ENCODE measurements at regions not wholly inside any gene's neighbourhood (a gene's known extent, or its start where the extent isn't known, plus 50 kb on each side); places are given as distances from the start of the nearest gene placed in this dataset.

GRCh38 chr4:155571184-155571944, 95.3 kb upstream of the GUCY1A1 start:
- no peak for DNase-seq (ENCODE audit: low spot score in 2 of 2)
- H3K4me1 ChIP-seq, result no peaks in the 10 kb centered on the region
- no peaks in the 10 kb centered on the region for H3K9me3 ChIP-seq
- TF ChIP-seq EP300 (IDR thresholded peaks at IDR 0.05) (no peak), POLR2A (IDR thresholded peaks at IDR 0.05) (no peak), POLR2AphosphoS5 (IDR thresholded peaks at IDR 0.05) (no peak), CTCF (IDR thresholded peaks at IDR 0.05) (no peak)
- H3K36me3 ChIP-seq, result no peaks in the 10 kb centered on the region
- H3K4me3 ChIP-seq, result no peak overlapping the region
- H3K27ac ChIP-seq, result no peak overlapping the region
- WGBS, result 78% methylated on average over 1 of the region's 1 CpG
- H3K27me3 ChIP-seq, result no peaks in the 10 kb centered on the region

- TF ChIP-seq POLR2A (IDR thresholded peaks at IDR 0.05) (no peak), POLR2AphosphoS5 (IDR thresholded peaks at IDR 0.05) (no peak), CTCF (IDR thresholded peaks at IDR 0.05) (no peak), EP300 (IDR thresholded peaks at IDR 0.05) (no peak)
- Histone ChIP-seq H3K36me3 (no peaks in the 10 kb centered on the region), H3K9me3 (no peaks in the 10 kb centered on the region), H3K4me3 (no peak overlapping the region), H3K4me1 (no peaks in the 10 kb centered on the region), H3K27me3 (no peaks in the 10 kb centered on the region), H3K27ac (no peak overlapping the region)
- WGBS, result 76% methylated on average over 2 of the region's 2 CpGs
- DNase-seq (ENCODE audit: low spot score in 2 of 2), result no peak
Observed at GRCh38 chr4:155570661-155571060, 96.0 kb upstream of the GUCY1A1 start.

- Histone ChIP-seq H3K4me1 (no peaks in the 10 kb centered on the region), H3K4me3 (no peak overlapping the region), H3K9me3 (no peaks in the 10 kb centered on the region), H3K27ac (no peak overlapping the region), H3K27me3 (no peaks in the 10 kb centered on the region), H3K36me3 (no peaks in the 10 kb centered on the region)
- no peak for TF ChIP-seq POLR2A (IDR thresholded peaks at IDR 0.05)
- TF ChIP-seq EP300 (IDR thresholded peaks at IDR 0.05), result no peak
- no peak for TF ChIP-seq CTCF (IDR thresholded peaks at IDR 0.05)
- TF ChIP-seq POLR2AphosphoS5 (IDR thresholded peaks at IDR 0.05), result no peak
- DNase-seq (ENCODE audit: low spot score in 2 of 2), result no peak
- WGBS, result 70% methylated on average over 4 of the region's 4 CpGs
Observed at GRCh38 chr4:155569960-155570515, 96.6 kb upstream of the GUCY1A1 start.

GRCh38 chr4:155569471-155569870, 97.2 kb upstream of the GUCY1A1 start:
- Histone ChIP-seq H3K36me3 (no peaks in the 10 kb centered on the region), H3K27ac (no peak overlapping the region), H3K4me3 (no peak overlapping the region), H3K4me1 (no peaks in the 10 kb centered on the region), H3K27me3 (no peaks in the 10 kb centered on the region), H3K9me3 (no peaks in the 10 kb centered on the region)
- no peak for DNase-seq (ENCODE audit: low spot score in 2 of 2)
- TF ChIP-seq POLR2A (IDR thresholded peaks at IDR 0.05), result no peak
- TF ChIP-seq EP300 (IDR thresholded peaks at IDR 0.05), result no peak
- no peak for TF ChIP-seq POLR2AphosphoS5 (IDR thresholded peaks at IDR 0.05)
- no peak for TF ChIP-seq CTCF (IDR thresholded peaks at IDR 0.05)
- WGBS, result 93% methylated on average over 3 of the region's 3 CpGs

- H3K36me3 ChIP-seq, result no peaks in the 10 kb centered on the region
- DNase-seq (ENCODE audit: low spot score in 2 of 2), result no peak
Observed at GRCh38 chr4:155568641-155569220, 97.9 kb upstream of the GUCY1A1 start.

More at GRCh38 chr4:155568641-155569220, 97.9 kb upstream of the GUCY1A1 start:
- 85% methylated on average over 4 of the region's 4 CpGs for WGBS
- H3K4me3 ChIP-seq, result no peak overlapping the region
- no peak overlapping the region for H3K27ac ChIP-seq
- no peaks in the 10 kb centered on the region for H3K4me1 ChIP-seq
- no peaks in the 10 kb centered on the region for H3K9me3 ChIP-seq
- TF ChIP-seq EP300 (IDR thresholded peaks at IDR 0.05) (no peak), POLR2AphosphoS5 (IDR thresholded peaks at IDR 0.05) (no peak), POLR2A (IDR thresholded peaks at IDR 0.05) (no peak), CTCF (IDR thresholded peaks at IDR 0.05) (no peak)
- H3K27me3 ChIP-seq, result no peaks in the 10 kb centered on the region
